ENCODE measurements at regions not wholly inside any gene's neighbourhood (a gene's known extent, or its start where the extent isn't known, plus 50 kb on each side); places are given as distances from the start of the nearest gene placed in this dataset.

DNA sequence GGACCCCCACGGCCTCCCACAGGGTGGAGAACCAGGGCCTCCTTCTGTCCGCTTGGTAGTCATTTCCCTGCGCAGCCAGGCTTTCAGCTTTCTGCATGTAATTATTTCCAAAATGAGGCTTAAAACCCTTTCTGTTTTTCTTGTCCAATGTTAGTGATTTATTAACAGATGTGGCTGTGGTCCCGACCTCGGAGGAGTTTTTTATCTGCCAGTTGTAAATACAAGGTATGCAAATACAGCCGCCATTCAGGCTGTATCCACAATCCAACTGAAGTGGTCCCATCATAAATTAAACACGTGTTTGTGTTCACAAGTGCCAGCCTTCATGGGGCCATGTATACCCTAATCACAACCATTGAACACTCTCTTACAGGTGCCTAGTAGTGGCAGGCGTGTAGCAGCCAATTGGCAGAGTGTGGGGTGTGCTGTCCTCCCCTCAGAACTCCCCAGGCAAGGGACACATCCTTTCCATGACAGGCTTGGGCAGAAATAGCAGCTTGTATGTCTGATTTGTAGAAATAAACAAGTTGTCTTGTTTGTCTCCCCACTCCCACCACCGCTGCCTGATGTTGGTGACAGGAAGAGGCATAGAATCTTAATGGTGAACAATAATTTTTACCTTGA, 251.3 kb upstream of the MKI67 start:
- no peak for DNase-seq

DNA sequence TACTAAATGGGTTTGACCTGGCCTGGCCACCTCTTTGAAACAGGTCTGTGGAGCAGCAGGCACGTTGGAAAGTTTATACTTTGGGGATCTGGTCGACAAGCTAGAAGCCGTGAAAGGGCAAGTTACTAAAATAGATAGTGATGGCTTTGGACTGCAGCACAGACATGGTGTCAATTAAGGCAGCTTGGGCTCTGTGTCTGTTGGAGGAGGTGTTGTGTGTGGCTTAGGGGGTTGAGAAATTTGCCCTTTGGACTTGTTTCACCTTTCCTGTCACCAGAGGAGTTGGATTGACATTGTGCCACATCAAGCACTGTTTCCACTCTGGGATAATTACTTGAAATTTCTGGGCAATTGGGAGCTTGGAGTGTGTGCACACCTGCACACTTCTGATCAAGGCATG, 251.8 kb upstream of the MKI67 start:
- no peak for DNase-seq

DNA sequence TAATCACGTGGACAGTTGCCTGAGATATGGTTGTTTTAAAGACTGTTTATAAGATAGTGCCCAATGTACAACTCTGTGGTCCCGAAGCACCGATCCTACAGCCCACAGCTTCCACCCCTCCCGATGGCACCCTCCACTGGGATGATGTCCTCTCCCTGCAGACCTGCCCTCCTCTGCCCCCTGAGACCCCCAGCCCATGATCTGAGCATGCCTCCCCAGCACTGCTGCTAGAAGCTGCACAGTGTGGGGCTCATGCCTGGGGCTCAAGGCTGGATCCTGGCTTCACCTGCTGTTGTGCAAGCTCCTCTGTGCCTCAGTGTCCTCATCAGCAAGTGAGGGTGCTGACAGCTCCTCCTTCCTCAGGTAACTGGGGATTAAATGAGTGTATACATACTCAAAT, 254.7 kb upstream of the MKI67 start:
- no peak for DNase-seq

DNA sequence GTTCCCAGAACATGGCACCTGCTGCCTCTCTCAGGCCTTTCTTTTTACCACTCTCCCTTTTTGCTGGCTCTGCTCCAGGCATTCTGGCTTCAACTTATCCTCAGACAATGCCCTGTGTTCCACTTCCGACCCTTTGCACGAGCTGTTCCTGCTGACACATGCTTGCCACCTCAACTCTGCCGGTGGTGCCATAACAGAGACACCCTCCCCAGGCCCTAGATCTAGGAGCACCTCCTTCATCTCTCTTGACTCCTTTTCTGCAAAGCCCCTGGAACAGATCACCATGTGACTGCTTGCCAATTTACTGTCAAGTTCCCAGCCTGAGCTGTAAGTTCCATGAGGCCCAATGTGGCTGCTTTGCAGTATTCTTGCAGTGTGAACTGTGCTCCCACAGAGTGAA, 256.0 kb upstream of the MKI67 start:
- DNase-seq, result no peak

DNA sequence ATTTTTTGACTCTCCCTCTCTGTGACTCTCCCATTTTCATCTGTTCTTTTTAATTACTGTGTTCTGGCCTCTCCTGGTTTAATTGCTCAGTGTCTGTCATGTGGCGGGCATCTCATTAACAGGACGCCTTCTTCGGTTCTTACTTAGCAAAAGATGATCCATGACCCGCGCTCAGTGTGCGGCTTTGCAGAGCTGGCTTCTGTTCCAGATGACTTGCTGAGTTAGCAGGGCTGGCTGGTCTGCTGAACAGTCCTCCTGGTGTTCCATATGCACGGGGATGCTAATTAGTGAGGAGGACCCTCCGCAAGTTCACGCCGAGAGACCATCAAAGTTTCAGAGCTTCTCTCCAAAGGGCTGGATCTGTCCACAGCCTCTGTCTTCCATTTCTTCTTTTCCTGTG, 258.6 kb upstream of the MKI67 start:
- no peak for DNase-seq

DNA sequence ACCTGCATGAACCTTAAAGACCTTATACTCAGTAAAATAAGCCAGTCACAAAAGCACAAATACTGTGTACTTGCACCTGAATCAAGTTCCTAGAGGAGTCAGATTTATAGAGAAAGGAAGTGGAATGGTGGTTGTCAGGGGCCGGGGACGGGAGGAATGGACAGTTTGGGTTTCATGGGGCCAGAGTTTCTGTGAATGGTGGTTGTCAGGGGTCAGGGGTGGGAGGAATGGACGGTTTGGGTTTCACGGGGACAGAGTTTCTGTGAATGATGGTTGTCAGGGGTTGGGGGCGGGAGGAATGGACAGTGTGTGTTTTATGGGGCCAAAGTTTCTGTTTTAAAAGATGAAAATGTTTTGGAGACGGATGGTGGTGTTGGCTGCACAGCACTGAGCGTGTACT, 260.0 kb upstream of the MKI67 start:
- no peak for DNase-seq

DNA sequence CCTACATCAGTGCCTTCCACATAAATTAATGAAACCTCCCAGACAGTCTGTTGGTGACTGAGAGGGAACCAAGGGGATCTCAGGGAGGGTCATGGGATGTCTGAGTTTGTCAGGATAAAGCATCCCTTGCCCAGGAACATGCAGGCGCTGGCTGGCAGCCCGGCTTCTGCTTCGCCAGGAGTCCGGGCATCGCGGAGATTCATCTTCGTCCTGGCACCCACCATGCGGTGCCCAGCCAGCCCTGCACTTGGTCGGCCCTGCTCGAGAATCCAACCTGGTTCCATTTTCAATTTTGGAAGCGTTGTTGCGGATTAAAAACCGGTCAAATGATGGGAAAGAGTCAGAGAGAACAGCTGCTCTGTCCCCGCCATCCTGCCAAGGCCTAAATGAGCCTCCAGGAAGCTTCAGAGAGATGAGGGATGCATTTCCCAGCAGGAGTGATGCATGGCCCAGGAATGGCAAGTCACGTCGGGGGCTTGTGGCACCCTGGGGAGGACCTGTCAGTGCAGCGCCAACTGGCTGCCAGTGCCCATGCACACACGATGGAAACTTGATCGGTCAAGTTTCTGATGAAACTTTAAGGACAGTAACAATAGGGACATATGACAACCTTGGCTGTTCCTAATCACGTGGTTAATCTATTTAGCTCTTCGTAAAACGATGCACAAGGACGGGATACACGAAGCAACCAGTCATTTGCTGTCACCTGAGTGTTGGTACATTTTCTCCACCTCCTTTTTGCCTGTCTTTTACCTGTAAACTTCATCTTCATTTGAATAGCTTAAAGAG, 260.8 kb upstream of the MKI67 start:
- DNase-seq, result no peak

DNA sequence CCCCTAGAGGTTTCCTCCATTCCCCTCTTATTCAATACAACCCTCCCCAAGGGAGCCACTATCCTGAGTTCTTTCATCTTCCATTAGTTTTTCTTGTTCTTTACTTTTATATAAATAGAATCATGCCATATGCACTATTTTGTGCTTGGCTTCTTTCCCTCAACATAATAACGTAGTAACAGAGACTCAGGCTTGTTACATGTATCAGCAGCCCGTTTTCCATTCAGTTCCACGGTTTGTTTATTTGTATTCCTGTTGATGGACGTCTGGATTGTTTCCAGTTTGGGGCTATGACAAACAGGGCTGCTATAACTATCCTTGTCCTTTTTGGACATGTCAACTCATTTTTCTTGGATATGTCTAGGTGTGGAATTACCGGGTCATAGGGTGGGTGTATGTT, 264.4 kb upstream of the MKI67 start:
- DNase-seq, result no peak

DNA sequence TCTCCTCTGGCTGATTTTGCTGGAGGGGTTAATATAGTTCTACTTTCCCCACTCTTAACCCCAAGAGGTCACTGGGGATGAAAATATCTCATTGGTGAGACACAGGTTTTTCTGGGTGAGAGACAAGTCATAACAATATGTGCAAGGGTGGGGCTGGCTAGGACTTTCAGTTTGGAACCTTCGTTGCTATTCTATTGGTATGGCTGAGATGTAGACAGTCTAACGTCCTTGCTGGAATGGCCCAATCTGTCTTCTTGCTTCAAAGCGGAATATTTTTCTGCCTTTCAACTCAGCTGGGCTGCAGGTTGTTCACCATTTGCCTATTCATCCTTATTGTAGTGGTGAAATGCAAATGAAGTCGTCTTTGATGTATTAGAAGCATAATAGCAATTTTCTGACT, 267.3 kb upstream of the MKI67 start:
- no peak for DNase-seq

DNA sequence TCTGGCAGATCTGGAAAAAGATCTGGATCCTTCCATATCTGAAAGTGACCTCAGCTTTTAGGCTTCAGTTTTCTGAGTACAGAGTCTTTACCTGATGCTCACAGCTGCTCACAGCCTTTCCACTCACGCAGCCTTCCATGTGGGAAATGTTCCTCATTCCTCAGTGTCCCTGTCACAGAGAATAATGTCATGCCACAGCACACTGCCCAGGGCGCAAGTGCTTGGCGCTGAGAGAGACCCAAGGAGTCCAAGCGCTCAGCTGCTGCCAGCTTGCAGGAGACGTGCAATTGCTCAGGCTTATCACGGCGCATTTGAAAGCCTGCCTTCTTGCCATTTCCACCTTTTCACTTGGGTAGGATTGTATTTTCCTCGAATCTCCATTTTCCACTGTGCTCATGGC, 271.9 kb upstream of the MKI67 start:
- no peak for DNase-seq

DNA sequence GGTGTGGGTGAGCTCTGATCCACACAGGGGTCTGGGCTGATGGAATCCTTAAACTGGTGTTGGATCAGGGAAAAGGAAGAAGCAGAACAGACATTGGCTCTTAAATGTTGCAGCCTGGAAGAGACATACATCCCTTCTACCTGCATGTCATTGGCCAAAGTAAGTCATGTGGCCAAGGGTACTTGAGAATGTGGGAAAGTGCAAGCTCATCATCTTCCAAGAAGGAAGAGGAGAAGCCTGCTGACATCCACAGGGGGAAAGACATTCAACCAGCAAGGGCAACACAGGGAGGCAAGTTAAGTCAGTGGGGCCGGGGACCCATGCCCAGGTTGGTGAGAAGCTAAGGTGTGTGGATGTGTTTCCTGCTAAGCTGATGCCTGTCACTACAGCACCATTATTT, 272.8 kb upstream of the MKI67 start:
- DNase-seq, result no peak

DNA sequence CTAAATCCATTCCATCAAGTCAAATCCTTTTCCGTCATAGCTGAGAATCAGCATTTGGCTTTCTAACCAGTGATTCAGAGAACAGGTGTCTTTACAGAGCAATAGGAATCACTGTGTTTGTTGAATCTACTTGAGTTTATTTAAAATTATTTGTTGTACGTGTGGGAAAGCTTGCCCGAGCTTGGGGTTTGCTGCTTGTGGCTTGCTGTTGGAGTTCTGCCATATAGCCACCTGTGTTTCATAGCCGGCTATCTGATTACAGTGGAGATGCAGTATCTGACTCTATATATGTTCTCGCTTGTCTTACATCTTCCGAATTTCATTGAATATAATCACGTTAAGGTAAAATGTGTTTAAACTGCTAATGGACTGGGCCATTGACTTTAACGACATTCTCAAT, 274.3 kb upstream of the MKI67 start:
- no peak for DNase-seq

DNA sequence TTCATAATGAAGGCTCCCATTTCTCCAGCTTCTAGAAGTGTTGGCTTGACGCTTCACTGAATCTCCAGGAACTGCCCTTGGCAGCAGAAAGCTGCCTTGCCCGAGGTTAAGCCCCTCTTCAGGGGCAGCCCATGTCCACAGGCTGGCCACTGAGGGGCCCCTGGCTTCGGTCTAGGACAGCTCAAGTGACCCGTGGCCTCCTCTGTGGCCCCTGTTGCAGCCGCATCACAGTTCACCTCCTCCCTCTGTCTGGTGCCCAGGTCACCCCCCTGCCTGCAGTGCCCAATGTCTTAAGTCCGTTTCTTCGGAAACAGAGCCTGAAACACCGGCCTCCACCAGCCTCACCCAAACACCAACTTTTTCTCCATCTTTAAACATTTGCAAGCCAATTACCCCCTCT, 279.2 kb upstream of the MKI67 start:
- DNase-seq, result no peak

DNA sequence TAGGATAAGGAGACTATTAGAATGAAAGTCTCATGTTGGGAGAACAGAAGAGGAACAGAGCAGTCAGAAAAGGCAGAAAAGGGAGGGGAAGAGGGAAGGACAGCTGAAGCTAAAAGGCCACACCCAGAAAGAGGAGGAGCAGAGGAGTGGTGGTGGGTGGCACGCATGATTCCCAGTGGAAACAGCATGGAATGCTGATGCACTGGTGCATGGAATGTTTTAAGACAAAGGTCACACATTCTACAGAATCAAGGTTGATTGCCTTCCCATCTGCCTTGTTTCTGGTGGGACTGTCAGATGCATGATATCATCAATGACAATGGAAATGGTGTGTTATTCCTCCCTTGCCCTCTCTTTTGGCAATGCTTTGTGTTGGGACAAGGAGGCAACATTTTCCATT, 285.4 kb upstream of the MKI67 start:
- no peak for DNase-seq

DNA sequence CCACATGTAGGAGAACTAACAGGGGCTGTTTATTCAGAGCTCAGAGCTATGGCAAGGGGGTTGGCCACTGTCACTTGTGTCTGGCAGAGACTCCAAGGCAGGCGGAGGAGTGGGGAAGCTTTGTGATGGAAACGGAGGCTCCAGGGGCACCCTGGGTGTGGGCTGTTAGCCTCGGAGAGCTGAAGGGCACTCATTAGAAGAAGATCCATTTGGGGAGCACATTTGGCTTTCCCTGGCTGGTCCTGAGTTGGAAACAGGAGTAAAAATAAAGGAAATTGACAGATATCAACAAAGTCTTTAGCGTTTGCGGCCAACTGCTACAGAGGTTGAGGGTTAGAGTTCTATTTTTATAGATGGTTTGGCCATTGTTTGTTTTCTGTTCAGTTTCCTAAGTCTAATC, 288.3 kb upstream of the MKI67 start:
- DNase-seq, result no peak

DNA sequence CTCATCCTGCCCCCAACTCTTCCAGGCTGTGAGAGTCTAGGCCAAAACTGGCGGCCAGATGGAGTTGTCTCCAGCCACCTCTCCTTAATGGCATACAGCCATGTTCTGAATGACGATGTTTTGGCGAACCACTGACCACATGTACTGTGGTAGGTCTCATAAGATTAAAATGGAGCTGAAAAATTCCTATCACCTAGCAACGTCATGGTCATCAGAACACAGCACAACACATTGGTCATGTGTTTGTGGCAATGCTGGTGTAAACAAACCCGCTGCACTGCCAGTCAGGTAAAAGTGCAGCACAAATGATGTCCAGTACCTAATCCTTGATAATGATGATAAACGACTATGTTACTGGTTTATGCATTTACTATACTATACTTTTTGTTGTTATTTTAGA, 290.0 kb upstream of the MKI67 start:
- DNase-seq, result no peak

DNA sequence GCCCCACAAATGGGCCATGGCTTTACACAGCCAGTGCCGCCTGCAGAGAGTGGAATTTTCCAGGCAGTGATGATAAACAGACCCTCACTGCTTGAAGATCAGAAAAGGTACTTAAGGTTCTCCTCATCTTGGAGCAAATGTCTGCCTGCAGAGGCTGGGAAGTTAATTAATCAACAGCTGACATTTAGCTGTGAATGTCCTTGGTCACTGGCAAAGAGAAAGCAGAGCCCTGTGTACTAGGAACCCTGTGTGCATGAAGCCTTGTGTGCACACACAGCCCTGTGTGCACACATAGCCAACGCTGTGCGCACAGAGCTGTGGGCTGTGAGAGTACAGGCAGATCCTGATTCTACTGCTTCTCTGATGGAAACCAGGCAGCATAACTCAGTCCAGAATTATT, 291.6 kb upstream of the MKI67 start:
- DNase-seq, result no peak

DNA sequence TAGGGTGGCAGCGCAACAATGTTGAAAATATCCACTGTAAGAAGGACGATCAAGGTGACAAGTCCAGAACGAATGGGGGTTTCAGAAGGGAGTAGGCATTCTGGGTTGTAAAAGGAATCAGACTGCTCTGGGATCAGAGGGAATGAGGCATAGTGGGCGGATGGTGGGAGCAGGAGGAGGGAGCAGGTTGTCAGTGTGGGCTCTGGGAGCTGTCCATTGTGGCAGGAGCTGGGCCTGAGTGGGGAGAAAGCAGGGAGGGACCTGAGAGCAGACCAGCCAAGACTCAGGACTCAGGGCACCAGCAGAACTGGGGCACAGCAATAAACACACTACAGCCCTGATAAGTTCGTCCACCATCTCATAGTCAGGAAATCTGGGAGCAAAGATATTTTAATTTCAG, 292.6 kb upstream of the MKI67 start:
- no peak for DNase-seq

DNA sequence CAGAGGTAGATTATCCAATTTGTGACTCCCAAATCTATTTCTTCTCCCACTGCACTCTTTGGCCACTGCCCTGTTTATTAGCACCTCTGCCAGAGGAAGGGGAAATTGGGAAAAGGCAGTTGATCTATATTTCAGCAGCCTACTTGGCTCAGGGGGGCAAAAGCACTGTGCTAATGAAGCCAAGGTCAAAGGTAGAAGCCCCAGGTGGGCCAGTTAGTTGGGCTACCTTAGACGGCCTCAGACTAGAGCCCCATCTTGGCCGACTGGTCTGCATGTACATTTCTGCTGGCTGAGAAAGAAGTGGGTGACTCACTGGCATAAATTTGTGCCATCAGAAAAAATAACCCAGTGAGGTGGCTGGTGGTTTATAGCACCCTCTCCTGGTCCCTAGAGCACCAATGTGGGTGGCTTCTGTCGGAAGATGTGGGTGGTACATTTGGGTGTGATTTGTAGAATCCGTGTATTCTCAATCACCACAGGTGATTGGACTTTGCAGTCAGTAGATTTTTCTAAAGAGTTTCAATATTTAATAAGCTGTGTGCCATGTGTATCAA, 293.3 kb upstream of the MKI67 start:
- no peak for DNase-seq

DNA sequence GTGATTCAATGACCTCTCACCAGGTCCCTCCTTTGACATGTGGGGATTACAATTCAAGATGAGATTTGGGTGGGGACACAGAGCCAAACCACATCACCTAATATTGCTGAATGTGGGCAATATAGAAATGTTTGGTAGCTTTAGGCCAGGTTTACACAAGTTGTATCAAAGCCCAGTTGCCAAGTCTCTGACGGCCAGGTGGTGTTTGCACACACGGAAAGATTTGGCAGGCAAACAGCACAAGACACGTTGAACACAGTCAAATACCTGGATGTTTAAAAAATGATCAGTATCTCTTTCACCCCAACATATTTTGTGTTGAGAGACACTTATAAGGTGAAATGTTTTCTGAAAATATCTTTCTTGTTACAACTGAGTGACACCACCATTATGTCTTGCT, 294.4 kb upstream of the MKI67 start:
- DNase-seq, result no peak

DNA sequence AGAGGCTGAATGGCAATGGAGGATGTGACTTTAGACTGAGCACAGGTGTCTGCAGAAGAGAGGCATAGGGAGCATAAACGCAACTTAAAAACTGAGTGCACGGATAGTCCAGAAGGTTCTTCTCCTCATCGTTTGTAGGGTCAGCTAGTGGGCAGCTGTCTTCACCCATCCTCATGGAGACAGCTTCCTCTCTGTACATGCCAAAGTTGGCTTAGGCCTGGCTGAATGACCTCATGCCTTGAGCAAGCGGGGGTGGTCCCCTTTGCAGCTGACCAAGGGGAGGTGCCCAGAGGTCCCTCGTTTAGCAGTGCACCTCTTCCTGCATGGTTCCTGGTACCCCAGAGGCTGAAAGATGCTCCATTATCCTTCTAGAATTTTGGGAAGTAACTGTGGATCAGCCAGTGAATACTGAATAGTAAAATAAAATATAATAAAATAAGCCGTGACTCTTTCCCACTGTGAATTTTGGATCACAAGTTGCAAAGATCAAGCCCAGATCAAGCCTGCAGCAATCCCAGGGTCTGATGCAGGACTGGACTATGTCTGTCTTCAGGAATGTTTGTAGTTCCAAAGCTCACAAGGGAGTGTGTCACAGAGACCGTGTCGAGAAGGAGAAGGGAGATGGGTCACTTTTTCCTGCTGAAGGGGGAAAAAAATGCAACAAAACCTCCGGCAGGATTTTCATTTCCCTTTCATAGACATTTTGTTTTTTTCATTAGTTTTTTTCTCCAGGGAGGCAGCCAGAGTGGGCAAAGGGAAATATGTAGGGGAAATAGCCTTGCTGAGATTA, 295.3 kb upstream of the MKI67 start:
- no peak for DNase-seq

DNA sequence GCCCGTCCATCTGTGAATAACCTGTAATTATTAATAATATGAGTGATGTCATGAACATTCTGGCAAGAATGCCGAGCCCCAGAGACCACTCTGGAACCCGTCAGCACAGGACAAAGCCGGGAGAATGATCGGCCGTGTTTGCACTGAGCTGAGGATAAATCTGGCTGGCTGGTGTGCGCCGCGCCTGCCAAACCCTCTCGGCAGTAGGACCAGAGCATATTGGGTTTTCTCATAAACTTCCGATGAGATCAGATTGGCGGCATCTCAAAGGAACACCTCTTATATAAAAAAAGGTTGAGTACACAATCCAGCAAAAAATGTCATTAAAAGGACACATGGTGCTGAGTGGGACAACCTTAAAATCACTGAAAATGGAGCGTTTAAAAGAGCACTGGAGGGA, 296.0 kb upstream of the MKI67 start:
- no peak for DNase-seq

DNA sequence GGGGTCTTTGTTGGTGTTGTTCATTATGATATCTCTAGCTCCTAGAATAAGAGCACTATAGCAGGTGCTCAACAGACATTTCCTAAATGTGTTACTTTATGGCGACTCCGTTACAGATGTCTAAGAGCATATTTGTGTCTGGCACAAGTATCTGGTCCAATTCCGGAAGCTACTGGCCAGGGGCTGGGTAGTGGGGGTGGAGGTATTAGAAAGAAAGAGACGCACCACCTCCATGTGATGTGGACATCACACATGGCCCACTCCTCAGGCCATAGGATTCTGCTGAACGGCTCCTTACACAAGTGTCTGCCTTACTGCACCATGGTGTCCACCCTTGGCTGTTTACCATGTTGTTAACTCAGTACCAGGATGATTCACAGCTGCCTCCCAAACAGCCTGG, 296.8 kb upstream of the MKI67 start:
- no peak for DNase-seq

DNA sequence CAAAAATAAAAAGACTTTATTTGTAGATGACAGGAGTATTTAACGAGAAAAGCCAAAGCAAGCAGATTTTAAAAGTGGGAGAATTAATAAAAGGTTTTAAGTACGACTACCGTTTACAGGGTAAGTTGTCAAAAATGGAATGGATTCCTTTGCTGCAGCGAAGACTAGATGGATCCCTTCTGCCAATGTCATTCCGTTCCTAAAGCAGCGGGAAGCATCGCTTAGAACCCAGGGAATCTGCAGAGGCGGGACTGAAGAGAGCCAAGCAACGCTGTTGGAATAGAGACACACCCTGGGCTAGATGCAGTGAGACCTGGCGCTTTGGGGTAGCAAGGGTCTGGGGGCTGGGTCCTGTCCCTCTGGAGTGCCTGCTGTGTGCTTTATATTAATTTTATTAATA, 303.1 kb upstream of the MKI67 start:
- no peak for DNase-seq
